Activated T-cell treated with anti-CD3 and anti-CD28 coated beads, Interleukin-2, amount 50 U/mL, for 24 hours (primary cell): ENCODE measurements at regions not wholly inside any gene's neighbourhood (a gene's known extent, or its start where the extent isn't known, plus 50 kb on each side); places are given as distances from the start of the nearest gene placed in this dataset.

Experiments used
- DNase-seq: peaks from one replicate; pipeline ENCODE4 v3.0.0-alpha.2; 2020
- H3K27ac Mint-ChIP-seq: 2 replicates; pipeline ENCODE4 v1.8.0; 2020; ENCODE audit warnings: mild to moderate bottlenecking, mixed read lengths
- H3K27me3 Mint-ChIP-seq: 2 replicates; pipeline ENCODE4 v1.8.0; 2020; ENCODE audit warnings: mixed read lengths
- H3K36me3 Mint-ChIP-seq: 2 replicates; pipeline ENCODE4 v1.8.0; 2020; ENCODE audit warnings: low read depth, mixed read lengths
- H3K4me1 Mint-ChIP-seq: 2 replicates; pipeline ENCODE4 v1.8.0; 2020; ENCODE audit warnings: low read depth, mixed read lengths
- H3K4me3 Mint-ChIP-seq: 2 replicates; pipeline ENCODE4 v1.8.0; 2020; ENCODE audit warnings: mild to moderate bottlenecking, moderate library complexity, mixed read lengths
- H3K9me3 Mint-ChIP-seq: 2 replicates; pipeline ENCODE4 v1.8.0; 2020; ENCODE audit warnings: mixed read lengths

DNA sequence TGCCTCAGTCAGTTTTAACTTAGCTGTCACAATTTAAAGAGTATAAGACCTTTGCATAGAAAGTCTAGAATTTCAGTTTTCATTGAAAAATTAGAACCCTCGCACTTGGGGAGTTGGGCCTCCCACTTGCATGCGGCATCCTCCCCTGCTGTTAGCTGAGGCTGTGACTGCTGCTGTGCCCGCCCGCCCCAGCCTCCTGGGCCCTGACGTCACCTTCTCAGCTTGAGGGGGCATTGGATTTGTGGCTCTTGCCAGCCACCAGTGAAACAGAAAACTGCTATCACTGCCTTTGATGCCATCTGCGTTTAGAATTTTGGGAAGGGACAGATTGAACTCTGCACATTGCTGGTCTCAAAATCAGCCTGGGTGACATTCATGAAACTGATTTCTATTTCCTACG, 108.7 kb downstream of the CTTN start:
- Mint-ChIP-seq H3K36me3 (no peaks in the 10 kb centered on the region), H3K4me3 (no peak overlapping the region), H3K9me3 (peaks cover 9% of the 10 kb centered on the region), H3K4me1 (no peaks in the 10 kb centered on the region), H3K27me3 (peaks cover 8% of the 10 kb centered on the region), H3K27ac (no peak overlapping the region)
- DNase-seq, result no peak

DNA sequence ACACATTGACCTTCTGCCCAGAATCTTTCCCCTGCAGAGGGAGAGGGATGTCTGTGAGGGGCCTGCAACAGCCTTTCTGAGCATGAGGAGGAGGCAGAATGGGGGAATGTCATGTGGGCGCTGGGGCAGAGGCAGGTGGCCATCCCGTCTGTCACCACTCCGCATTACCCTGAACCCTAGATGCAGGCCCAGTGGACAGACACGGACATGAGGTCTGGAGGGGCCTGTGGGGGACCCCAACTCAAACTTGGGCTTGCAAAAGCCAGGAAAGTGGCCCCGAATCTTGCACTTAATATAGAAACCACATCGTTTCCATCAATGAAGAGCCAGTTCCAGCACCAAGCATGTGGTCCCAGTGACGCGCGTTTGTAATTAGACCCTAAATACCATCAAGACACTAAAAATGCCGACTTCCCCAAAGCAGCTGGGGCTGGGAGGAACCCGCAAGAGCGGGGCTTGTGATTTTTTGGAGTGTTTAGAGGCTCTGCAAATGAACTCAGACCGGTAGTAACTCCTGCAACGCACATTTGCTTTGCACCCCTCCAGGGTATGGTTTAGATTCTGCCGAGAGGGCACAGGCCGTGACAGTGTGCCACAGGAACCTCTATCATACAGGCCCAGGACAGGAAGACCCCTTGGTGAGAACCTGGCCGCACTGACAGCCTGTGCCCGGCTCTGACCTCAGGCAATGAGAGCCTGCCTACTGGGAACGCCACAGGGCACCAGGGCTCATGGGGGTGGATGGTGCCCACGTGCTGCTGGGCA, 109.3 kb downstream of the CTTN start:
- no peaks in the 10 kb centered on the region for H3K4me1 Mint-ChIP-seq
- no peak for DNase-seq
- peaks cover 8% of the 10 kb centered on the region for H3K27me3 Mint-ChIP-seq
- H3K27ac Mint-ChIP-seq, result no peak overlapping the region
- no peak overlapping the region for H3K4me3 Mint-ChIP-seq
- peaks cover 15% of the 10 kb centered on the region for H3K9me3 Mint-ChIP-seq
- H3K36me3 Mint-ChIP-seq, result no peaks in the 10 kb centered on the region

DNA sequence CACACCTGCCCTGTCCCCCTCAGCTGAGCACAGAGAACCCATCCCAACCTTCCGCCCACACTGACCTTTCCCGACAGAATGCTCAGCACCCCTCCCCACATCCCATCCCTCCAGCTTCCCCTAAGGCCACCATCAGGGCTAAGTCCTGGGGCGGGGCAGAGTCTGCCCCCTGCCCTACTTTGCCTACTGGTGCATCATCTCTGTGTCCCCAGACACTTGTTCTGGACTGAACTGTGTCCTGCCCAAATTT, 109.8 kb downstream of the CTTN start:
- H3K27me3 Mint-ChIP-seq, result peaks cover 8% of the 10 kb centered on the region
- H3K4me3 Mint-ChIP-seq, result no peak overlapping the region
- no peaks in the 10 kb centered on the region for H3K4me1 Mint-ChIP-seq
- H3K27ac Mint-ChIP-seq, result no peak overlapping the region
- H3K9me3 Mint-ChIP-seq, result peaks cover 20% of the 10 kb centered on the region
- no peaks in the 10 kb centered on the region for H3K36me3 Mint-ChIP-seq
- no peak for DNase-seq

DNA sequence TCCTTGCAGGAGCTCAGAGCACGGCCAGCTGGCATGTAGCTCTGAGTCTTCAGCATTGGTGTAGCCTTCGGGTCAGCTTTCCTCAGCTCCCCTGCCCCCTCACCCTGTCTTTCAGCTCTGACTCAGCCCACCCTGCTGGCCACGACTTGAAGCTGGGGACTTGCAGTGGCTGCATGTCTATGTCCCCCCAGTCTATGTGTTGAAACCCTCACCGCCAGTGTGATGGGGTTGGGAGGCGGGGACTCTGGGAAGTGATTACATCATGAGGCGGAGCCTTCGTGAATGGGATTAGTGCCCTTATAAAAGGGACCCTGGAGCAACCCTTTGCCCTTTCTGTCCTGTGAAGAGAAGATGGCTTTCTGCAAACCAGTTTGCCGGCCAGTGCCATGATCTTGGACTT, 111.1 kb downstream of the CTTN start:
- Mint-ChIP-seq H3K27ac (no peak overlapping the region), H3K4me1 (no peaks in the 10 kb centered on the region), H3K27me3 (peaks cover 8% of the 10 kb centered on the region), H3K4me3 (no peak overlapping the region), H3K36me3 (no peaks in the 10 kb centered on the region), H3K9me3 (peaks cover 26% of the 10 kb centered on the region)
- DNase-seq, result no peak

DNA sequence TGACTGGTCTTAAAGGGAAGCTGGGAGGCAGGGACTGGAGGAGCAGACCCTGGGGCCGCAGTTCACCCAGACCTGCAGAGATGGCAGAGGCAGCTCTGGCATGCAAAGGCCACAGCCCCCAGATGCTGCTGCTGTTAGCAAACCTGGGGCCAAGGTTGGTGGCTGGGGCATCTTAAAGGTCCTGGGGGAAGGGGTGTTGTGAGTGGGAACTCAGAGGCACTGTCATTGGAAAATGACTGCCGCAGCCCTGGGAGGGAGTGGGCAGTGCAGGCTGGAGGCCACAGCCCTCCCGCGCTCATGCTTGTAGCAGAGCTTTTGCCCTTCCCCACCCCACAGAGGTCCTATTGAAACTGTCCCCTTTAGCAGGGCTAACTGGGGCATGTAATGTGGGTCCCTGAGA, 111.8 kb downstream of the CTTN start:
- no peak for DNase-seq
- Mint-ChIP-seq H3K27ac (no peak overlapping the region), H3K4me3 (no peak overlapping the region), H3K4me1 (no peaks in the 10 kb centered on the region), H3K27me3 (peaks cover 8% of the 10 kb centered on the region), H3K9me3 (peaks cover 26% of the 10 kb centered on the region), H3K36me3 (no peaks in the 10 kb centered on the region)

DNA sequence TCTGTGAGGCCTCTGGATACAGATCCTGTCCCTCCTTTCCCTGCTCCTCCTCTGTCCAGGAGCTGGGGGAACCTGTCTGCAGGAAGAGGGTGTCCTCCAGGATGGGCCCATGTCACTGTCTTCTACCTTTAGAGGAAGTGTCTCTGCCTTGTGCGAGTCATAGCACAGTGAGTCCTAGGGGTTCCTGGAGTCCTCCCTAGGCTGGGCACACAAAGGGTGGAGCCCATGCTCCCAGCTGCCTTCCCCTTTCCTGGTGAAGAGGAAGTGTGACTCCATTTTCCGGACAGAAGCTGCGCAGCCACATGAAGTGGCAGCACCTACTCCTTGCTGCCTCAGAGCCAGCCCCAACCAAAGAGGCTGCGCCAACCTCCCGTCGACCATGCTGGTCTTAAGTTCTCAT, 112.2 kb downstream of the CTTN start:
- Mint-ChIP-seq H3K27me3 (peaks cover 8% of the 10 kb centered on the region), H3K36me3 (no peaks in the 10 kb centered on the region), H3K4me3 (no peak overlapping the region), H3K27ac (no peak overlapping the region), H3K4me1 (no peaks in the 10 kb centered on the region), H3K9me3 (peaks cover 26% of the 10 kb centered on the region)
- DNase-seq, result no peak

DNA sequence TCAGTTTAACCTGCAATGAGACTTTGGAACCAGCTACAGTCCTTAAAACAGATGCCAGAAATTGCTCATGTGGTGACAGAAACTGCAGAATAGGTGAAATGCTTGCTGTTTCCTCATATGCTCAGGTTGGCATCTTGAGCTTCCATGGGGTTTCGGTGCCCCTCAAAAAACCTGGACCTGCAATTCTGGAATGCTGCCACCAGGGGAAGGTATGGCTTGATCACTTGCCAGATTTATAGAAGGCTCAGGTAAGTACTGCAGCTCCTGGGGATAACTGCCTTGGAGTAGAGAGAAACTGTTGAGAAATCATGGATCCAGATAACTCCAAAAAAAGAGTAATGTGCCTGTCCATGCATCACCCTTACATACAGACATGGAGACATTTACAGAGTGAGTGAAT, 113.0 kb downstream of the CTTN start:
- Mint-ChIP-seq H3K4me1 (no peaks in the 10 kb centered on the region), H3K27ac (no peak overlapping the region), H3K36me3 (no peaks in the 10 kb centered on the region), H3K9me3 (peaks cover 26% of the 10 kb centered on the region), H3K4me3 (no peak overlapping the region), H3K27me3 (peaks cover 8% of the 10 kb centered on the region)
- no peak for DNase-seq

DNA sequence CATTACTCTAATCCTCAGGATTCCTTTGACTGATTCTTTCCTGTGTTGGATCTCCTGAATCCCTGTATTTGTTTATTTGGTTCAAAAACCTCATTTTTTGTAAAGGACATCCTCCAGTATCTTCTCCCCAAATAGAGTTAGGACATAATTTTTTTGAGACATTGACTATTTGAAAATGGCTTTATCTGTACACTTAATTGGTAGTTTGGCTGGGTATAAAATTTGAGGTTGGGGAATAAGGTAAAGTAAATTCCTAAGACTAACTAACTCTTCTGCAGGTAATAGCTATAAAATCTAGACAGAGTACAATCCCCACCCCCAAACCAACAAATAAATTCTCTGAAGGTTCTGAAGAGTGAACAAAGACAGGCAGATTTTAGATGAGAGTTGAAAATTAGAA, 114.4 kb downstream of the CTTN start:
- Mint-ChIP-seq H3K9me3 (peaks cover 26% of the 10 kb centered on the region), H3K4me1 (no peaks in the 10 kb centered on the region), H3K36me3 (no peaks in the 10 kb centered on the region), H3K27me3 (peaks cover 8% of the 10 kb centered on the region), H3K4me3 (no peak overlapping the region), H3K27ac (no peak overlapping the region)
- DNase-seq, result no peak

DNA sequence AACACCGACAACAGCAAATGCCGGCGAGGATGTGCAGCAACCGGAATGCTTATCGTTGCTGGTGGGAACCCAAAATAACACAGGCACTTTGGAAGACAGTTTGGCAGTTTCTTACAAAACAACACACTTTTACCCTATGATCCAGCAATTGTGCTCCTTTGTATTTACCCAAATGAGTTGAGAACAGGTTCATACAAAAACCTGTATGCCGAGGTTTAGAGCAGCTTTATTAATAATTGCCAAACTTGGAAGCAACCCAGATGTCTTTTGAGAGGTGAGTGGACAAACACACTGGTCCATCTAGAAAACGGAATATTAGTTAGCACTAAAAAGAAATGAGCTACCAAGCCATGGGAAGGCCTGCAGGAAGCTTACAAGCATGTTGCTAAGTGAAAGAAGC, 118.9 kb downstream of the CTTN start:
- Mint-ChIP-seq H3K4me3 (no peak overlapping the region), H3K36me3 (no peaks in the 10 kb centered on the region), H3K27ac (no peak overlapping the region), H3K9me3 (peaks cover 15% of the 10 kb centered on the region), H3K27me3 (peaks cover 21% of the 10 kb centered on the region), H3K4me1 (no peaks in the 10 kb centered on the region)
- no peak for DNase-seq

DNA sequence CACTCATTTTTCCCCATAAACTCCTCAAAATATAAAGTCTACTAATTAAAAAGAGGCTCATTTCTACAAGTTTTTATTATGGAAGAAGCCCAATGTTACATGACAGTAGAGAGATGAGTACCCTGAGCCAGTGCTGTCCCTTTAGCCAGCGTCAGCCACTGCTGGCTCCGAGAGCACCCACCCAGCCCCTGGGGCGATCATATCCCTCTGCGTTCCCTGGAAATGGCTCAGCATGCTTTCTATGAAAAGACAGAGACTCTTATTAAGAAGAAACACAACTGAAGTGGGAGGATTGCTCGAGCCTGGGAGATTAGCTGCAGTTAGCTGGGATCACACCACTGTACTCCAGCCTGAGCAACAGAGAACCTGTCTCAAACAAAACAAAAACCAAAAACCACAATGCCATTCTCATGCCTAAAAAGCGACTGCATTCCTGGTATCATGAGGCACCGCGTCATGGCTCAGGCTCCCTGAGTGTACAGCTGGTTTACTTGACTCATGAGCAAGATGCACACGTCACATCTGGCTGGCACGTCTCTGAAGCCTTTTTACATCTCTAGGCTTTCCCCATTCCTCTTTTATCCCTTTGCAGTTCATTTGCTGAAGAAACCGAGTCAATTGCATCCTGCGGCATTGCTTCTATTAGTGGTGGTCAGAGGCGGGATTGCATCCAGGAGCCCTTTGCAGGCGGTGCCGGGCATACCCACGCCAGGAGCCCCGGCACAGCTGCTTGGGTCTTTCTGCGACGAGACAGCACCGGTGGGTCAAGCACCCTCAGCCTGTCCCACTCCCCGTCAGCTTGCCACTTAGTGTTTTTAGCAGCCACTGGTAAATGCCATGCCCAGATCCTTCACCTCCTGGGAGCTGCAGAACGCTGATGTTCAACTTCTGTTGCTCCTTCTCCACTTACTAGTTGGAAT, 119.9 kb downstream of the CTTN start:
- DNase-seq, result no peak
- Mint-ChIP-seq H3K4me3 (no peak overlapping the region), H3K36me3 (no peaks in the 10 kb centered on the region), H3K9me3 (peaks cover 5% of the 10 kb centered on the region), H3K4me1 (no peaks in the 10 kb centered on the region), H3K27me3 (peaks cover 31% of the 10 kb centered on the region), H3K27ac (no peak overlapping the region)

DNA sequence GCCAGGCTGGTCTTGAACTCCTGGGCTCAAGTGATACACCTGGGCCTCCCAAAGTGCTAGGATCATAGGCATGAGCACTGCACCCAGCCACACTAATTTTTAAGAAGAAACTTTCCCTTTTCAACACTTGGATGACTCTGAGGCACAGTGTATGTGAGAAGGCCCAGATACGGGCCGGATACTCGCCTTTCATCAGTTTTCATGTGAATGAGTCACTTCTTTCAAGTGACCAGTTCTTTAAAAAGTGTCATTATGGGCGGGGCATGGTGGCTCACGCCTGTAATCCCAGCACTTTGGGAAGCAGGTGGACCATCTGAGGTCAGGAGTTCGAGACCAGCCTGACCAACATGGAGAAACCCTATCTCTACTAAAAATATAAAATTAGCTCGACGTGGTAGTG, 120.8 kb downstream of the CTTN start:
- Mint-ChIP-seq H3K27ac (no peak overlapping the region), H3K4me3 (no peak overlapping the region), H3K4me1 (no peaks in the 10 kb centered on the region), H3K27me3 (peaks cover 38% of the 10 kb centered on the region), H3K36me3 (no peaks in the 10 kb centered on the region), H3K9me3 (no peaks in the 10 kb centered on the region)
- no peak for DNase-seq

DNA sequence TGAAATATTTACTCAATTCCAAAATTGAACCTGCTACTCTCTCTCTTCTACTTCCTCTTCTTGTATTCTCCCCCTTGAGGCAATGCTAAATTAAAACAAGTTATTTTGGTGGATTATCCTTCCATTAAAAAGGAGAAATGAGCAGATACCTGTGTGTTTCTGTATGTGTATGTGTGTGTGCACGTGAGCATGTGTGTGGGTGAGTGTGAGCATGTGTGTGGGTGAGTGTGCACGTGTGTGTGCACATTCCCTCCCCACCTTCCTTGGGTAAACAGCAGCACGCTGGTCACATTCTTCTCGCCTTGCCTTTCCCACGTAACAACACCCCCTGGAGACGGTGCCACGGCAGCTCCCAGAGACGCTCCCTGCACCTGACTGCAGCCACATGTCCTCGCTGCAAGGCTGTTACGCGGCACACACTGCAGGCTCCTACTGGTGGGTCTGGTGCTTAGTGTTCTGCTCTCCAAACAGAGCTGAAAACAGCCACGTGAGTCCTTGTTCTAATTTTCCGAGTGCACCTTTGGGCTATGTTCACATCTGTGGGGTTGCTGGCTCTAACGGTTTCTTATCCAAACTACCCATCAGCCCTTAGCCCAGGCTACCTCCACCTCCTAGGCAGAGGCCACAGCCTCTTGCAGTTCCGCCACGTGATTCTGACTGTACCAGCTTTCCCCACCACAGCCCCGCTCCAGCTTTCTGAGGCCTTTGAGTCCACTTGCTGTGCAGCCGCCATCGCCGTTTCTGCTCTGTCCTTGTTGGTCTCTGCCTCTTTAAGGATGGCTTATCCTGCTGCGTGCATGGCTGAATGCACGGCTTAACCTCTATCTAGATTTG, 123.4 kb downstream of the CTTN start:
- H3K27me3 Mint-ChIP-seq, result peaks cover 46% of the 10 kb centered on the region
- no peak for DNase-seq
- no peaks in the 10 kb centered on the region for H3K4me1 Mint-ChIP-seq
- no peaks in the 10 kb centered on the region for H3K9me3 Mint-ChIP-seq
- no peak overlapping the region for H3K4me3 Mint-ChIP-seq
- H3K27ac Mint-ChIP-seq, result no peak overlapping the region
- H3K36me3 Mint-ChIP-seq, result no peaks in the 10 kb centered on the region

DNA sequence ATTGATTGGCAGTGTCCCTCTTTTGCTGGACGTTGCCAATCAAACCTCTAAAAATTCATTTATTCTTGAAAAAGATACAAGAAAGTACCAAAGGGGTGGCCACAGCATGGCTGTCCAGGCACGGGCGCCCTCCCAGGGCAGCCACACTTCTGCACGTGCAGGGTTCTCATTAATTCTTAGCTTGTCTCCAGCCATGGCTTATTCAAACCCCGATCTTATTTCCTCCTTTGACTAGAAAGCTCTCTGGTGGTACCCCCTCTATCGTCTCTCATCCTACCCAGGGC, 123.9 kb downstream of the CTTN start:
- no peak for DNase-seq
- Mint-ChIP-seq H3K9me3 (no peaks in the 10 kb centered on the region), H3K36me3 (no peaks in the 10 kb centered on the region), H3K27ac (no peak overlapping the region), H3K27me3 (peaks cover 49% of the 10 kb centered on the region), H3K4me3 (no peak overlapping the region), H3K4me1 (no peaks in the 10 kb centered on the region)

DNA sequence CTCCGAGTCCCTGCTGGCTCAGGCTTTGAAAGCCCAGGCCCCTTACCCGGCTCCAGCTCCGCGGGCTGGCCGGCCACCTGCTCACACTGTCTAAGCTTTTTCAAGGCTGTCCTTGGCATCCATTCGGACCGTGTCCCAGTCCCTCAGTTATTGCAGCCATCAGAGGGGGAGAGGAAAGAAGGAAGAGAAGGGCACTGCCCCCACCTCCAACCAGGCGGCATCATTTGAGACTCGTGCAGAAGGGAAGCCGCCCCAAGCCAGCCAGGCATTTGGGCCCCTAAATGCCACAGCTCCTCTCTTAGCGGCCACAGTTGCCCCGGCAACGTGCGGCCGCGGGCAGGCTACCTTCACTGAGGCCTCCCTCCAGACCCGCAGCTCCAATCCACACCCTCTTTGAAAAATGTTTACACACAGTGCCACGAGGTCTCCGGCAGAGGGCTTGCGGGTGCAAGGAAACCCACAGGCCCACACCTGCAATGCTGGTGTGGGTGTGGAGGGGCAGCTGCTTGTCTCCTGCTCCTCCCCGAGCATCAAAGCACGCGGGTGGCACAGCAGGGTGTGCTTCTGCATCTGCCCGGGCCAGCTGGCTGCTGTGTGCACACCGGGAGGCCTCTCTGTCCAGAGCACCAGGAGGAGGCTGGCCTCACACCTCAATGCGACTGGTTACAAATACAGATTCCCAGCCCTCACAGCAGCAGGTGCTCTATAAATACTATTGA, 124.4 kb downstream of the CTTN start:
- no peak overlapping the region for H3K4me3 Mint-ChIP-seq
- no peak overlapping the region for H3K27ac Mint-ChIP-seq
- H3K9me3 Mint-ChIP-seq, result no peaks in the 10 kb centered on the region
- DNase-seq, result no peak
- peaks cover 49% of the 10 kb centered on the region for H3K27me3 Mint-ChIP-seq
- no peaks in the 10 kb centered on the region for H3K36me3 Mint-ChIP-seq
- no peaks in the 10 kb centered on the region for H3K4me1 Mint-ChIP-seq
